Heart left ventricle (tissue), 13 donors: ENCODE measurements at regions not wholly inside any gene's neighbourhood (a gene's known extent, or its start where the extent isn't known, plus 50 kb on each side); places are given as distances from the start of the nearest gene placed in this dataset.

Source experiments
- CTCF ChIP-seq, 12 donors: fragments of 200-600 bp; sonication (generic) in 4 of 12; IDR thresholded peaks; one replicate each; pipeline versions ENCODE4 v1.5.0 to v1.8.0; 2018 to 2022; ENCODE audit warnings: antibody characterized with exemption in 12 of 12, mild to moderate bottlenecking in 5 of 12
- POLR2A ChIP-seq, 2 donors: fragments of 450-650 bp; IDR thresholded peaks; one replicate each; pipeline ENCODE4 v1.6.1; 2017; ENCODE audit warnings: antibody characterized with exemption in 2 of 2, mild to moderate bottlenecking in 2 of 2, moderate library complexity in 2 of 2
- donor health status: ischemic (EF 13 %, LVEDD 7.1; RV severe dilation, severe dysfunction).
- donor health status: DM: no; HTN: yes; CAD: no.
- donor health status: DM: no; HTN: no; CAD: no.
- donor health status: ischemic (EF 25% LVEDD 6.9; RV normal size, moderate dysfunction).
- donor health status: ischemic (EF 25% LVEDD 5.7; RV mildly dilated, moderate dysfunction).
- donor health status: ischemic (EF 35%, LVEDD 5.7; RV mildly dilated, moderate dysfunction).
- donor health status: nonischemic (EF 11% LVEDD 7.7; RV severe dilation, severe dysfunction).
- donor health status: DM: yes; HTN: yes; CAD: no.
- donor health status: PGD.
- donor health status: ischemic (EF 29% LVEDD 5.4; RV normal size, mild dysfunction).
- donor health status: nonischemic (EF 23%, LVEDD 6.1; RV moderate dilation, normal function).

- TF ChIP-seq CTCF (IDR thresholded peaks at IDR 0.05) (no peak), POLR2A (IDR thresholded peaks at IDR 0.05) (no peak)
Measured at GRCh38 chr16:65770752-65771151, 595.7 kb upstream of the CDH5 start.
